GM23338 (cell line): ENCODE measurements at regions not wholly inside any gene's neighbourhood (a gene's known extent, or its start where the extent isn't known, plus 50 kb on each side); places are given as distances from the start of the nearest gene placed in this dataset.

Experiments
- ATAC-seq: fragments of 200-7000 bp; cut with Tn5 transposase; 3 replicates; pipeline ENCODE4 v1.9.1; 2020
- DNase-seq: peaks from one replicate; pipeline ENCODE4 v3.0.0-alpha.2; 2015; ENCODE audit warnings: low spot score
- H2AFZ ChIP-seq: fragments of 200-600 bp; sonication (generic); 2 replicates; pipeline ENCODE4 v1.8.0; 2016; ENCODE audit warnings: antibody characterized with exemption, mild to moderate bottlenecking, moderate library complexity
- H3F3A ChIP-seq: fragments of 200-600 bp; sonication (generic); replicated peaks from 2 replicates; pipeline ENCODE4 v1.8.0; 2017; ENCODE audit warnings: antibody characterized with exemption, mixed run types, low read depth
- H3K27ac ChIP-seq: fragments of 200-600 bp; sonication (generic); 2 replicates; pipeline ENCODE4 v1.6.1; 2016; ENCODE audit warnings: low read depth
- H3K27me3 ChIP-seq: fragments of 200-600 bp; sonication (generic); 2 replicates; pipeline ENCODE4 v1.8.0; 2016; ENCODE audit warnings: mild to moderate bottlenecking, mixed run types, moderate library complexity; ENCODE audit not compliant: insufficient read depth
- H3K36me3 ChIP-seq: fragments of 200-600 bp; sonication (generic); 2 replicates; pipeline ENCODE4 v1.8.0; 2016; ENCODE audit warnings: mild to moderate bottlenecking; ENCODE audit not compliant: insufficient read depth
- H3K4me1 ChIP-seq: fragments of 200-600 bp; sonication (generic); 2 replicates; pipeline ENCODE4 v1.8.0; 2016; ENCODE audit warnings: mild to moderate bottlenecking, moderate library complexity; ENCODE audit not compliant: insufficient read depth
- H3K4me2 ChIP-seq: fragments of 200-600 bp; sonication (generic); 2 replicates; pipeline ENCODE4 v1.7.1; 2017; ENCODE audit warnings: mixed run types
- H3K4me3 ChIP-seq: fragments of 200-600 bp; sonication (generic); 2 replicates; pipeline ENCODE4 v1.6.1; 2016; ENCODE audit warnings: mixed run types
- H3K79me2 ChIP-seq: fragments of 200-600 bp; sonication (generic); replicated peaks from 2 replicates; pipeline ENCODE4 v1.8.0; 2017; ENCODE audit warnings: mild to moderate bottlenecking; ENCODE audit not compliant: insufficient read depth
- H3K9me2 ChIP-seq: fragments of 200-600 bp; sonication (generic); 2 replicates; pipeline ENCODE4 v1.8.0; 2017; ENCODE audit not compliant: insufficient read depth
- H4K20me1 ChIP-seq: fragments of 200-600 bp; sonication (generic); replicated peaks from 2 replicates; pipeline ENCODE4 v1.8.0; 2017; ENCODE audit warnings: mild to moderate bottlenecking; ENCODE audit not compliant: insufficient read depth
- H3K27ac Mint-ChIP-seq: 2 replicates; pipeline ENCODE4 v1.8.0; 2020; ENCODE audit warnings: inconsistent platforms, mild to moderate bottlenecking, moderate library complexity, mixed read lengths
- H3K27me3 Mint-ChIP-seq: 3 replicates; pipeline ENCODE4 v1.8.0; 2022; ENCODE audit warnings: low read depth, mild to moderate bottlenecking, moderate library complexity, mixed read lengths, inconsistent platforms; ENCODE audit not compliant: insufficient read depth, poor library complexity
- H3K36me3 Mint-ChIP-seq: 3 replicates; pipeline ENCODE4 v1.8.0; 2021; ENCODE audit warnings: low read depth, mild to moderate bottlenecking, inconsistent platforms, moderate library complexity, mixed read lengths
- H3K4me1 Mint-ChIP-seq: 3 replicates; pipeline ENCODE4 v1.8.0; 2020; ENCODE audit warnings: mild to moderate bottlenecking, inconsistent platforms, mixed read lengths
- H3K4me3 Mint-ChIP-seq: 3 replicates; pipeline ENCODE4 v1.8.0; 2021; ENCODE audit warnings: moderate library complexity, mild to moderate bottlenecking, inconsistent platforms, mixed read lengths
- H3K9me3 Mint-ChIP-seq: 3 replicates; pipeline ENCODE4 v1.8.0; 2020; ENCODE audit warnings: moderate library complexity, mild to moderate bottlenecking, inconsistent platforms, mixed read lengths
- EZH2 ChIP-seq: fragments of 200-600 bp; sonication (generic); IDR thresholded peaks from one replicate; pipeline ENCODE4 v1.8.0; 2017; ENCODE audit warnings: antibody characterized with exemption, mild to moderate bottlenecking, low read depth; ENCODE audit not compliant: unreplicated experiment
- JUNB ChIP-seq: IDR thresholded peaks from one replicate; pipeline ENCODE4 v1.6.1; 2016; ENCODE audit warnings: antibody characterized with exemption; ENCODE audit not compliant: unreplicated experiment
- STAT1 ChIP-seq: IDR thresholded peaks from one replicate; pipeline ENCODE4 v1.6.1; 2016; ENCODE audit warnings: antibody characterized with exemption; ENCODE audit not compliant: unreplicated experiment
- ZNF462 ChIP-seq: fragments of 250-450 bp; sonication (Bioruptor Pico); IDR thresholded peaks from 2 replicates; pipeline ENCODE4 v1.5.0; 2020; ENCODE audit warnings: mild to moderate bottlenecking, moderate library complexity
- TF ChIP-seq, protein P1 (sequence below), 2 experiments: fragments of 200-600 bp in 1 of 2; sonication (generic) in 1 of 2; conservative IDR thresholded peaks; 2 replicates each; pipeline versions ENCODE4 v1.5.1 to v1.6.1; 2016 to 2017; ENCODE audit warnings: antibody characterized with exemption in 2 of 2, low read depth in 2 of 2, mild to moderate bottlenecking in 2 of 2, moderate library complexity in 1 of 2
- TF ChIP-seq, protein P2 (sequence below): IDR thresholded peaks from 2 replicates; pipeline ENCODE4 v1.6.1; 2016; ENCODE audit warnings: antibody characterized with exemption
- TF ChIP-seq, protein P3 (sequence below): IDR thresholded peaks from one replicate; pipeline ENCODE4 v1.6.1; 2018; ENCODE audit warnings: antibody characterized with exemption; ENCODE audit not compliant: unreplicated experiment

- Histone ChIP-seq H4K20me1 (no peaks in the 10 kb centered on the region), H3K4me2 (no peak overlapping the region), H3K27me3 (no peaks in the 10 kb centered on the region), H2AFZ (no peak overlapping the region; the same call in 1 of the 2 replicates), H3K9me2 (no peaks in the 10 kb centered on the region), H3K79me2 (no peaks in the 10 kb centered on the region), H3K4me1 (no peaks in the 10 kb centered on the region), H3K36me3 (0 out of 2 replicates have a peak, but pooled peaks cover 4% of the 10 kb centered on the region), H3K4me3 (no peak overlapping the region), H3F3A (no peaks in the 10 kb centered on the region), H3K27ac (no peak overlapping the region)
- Mint-ChIP-seq H3K36me3 (peaks cover 43% of the 10 kb centered on the region), H3K9me3 (peaks cover 31% of the 10 kb centered on the region), H3K27me3 (no peaks in the 10 kb centered on the region), H3K27ac (no peak overlapping the region), H3K4me3 (no peak overlapping the region), H3K4me1 (no peaks in the 10 kb centered on the region; the same call in 2 of the 3 replicates)
- ATAC-seq (no peak), DNase-seq (no peak)
- TF ChIP-seq STAT1 (no peak), ZNF462 (CRISPR knock-in tag) (no peak)
- TF ChIP-seq, protein P1, sequence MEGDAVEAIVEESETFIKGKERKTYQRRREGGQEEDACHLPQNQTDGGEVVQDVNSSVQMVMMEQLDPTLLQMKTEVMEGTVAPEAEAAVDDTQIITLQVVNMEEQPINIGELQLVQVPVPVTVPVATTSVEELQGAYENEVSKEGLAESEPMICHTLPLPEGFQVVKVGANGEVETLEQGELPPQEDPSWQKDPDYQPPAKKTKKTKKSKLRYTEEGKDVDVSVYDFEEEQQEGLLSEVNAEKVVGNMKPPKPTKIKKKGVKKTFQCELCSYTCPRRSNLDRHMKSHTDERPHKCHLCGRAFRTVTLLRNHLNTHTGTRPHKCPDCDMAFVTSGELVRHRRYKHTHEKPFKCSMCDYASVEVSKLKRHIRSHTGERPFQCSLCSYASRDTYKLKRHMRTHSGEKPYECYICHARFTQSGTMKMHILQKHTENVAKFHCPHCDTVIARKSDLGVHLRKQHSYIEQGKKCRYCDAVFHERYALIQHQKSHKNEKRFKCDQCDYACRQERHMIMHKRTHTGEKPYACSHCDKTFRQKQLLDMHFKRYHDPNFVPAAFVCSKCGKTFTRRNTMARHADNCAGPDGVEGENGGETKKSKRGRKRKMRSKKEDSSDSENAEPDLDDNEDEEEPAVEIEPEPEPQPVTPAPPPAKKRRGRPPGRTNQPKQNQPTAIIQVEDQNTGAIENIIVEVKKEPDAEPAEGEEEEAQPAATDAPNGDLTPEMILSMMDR (conservative IDR thresholded peaks at IDR 0.05; ENCODE audit: low read depth in 2 of 2): no peak; a peak in 1 of 4 replicates
Measured at GRCh38 chr6:141552031-141552430, 580.7 kb upstream of the GJE1 start.

- H3K27ac ChIP-seq: no peak overlapping the region
- Mint-ChIP-seq H3K27me3 (no peaks in the 10 kb centered on the region), H3K9me3 (peaks cover 36% of the 10 kb centered on the region), H3K27ac (no peak overlapping the region), H3K4me1 (no peaks in the 10 kb centered on the region; the same call in 2 of the 3 replicates), H3K36me3 (peaks cover 50% of the 10 kb centered on the region), H3K4me3 (no peak overlapping the region)
- no peak for DNase-seq
- no peaks in the 10 kb centered on the region for H4K20me1 ChIP-seq
- 0 out of 2 replicates have a peak, but pooled peaks cover 4% of the 10 kb centered on the region for H3K36me3 ChIP-seq
- H3K4me1 ChIP-seq: no peaks in the 10 kb centered on the region
- no peak overlapping the region for H3K4me2 ChIP-seq
- H3F3A ChIP-seq: no peaks in the 10 kb centered on the region
- H3K27me3 ChIP-seq: no peaks in the 10 kb centered on the region
- no peak overlapping the region for H2AFZ ChIP-seq
- no peak for ATAC-seq
- H3K79me2 ChIP-seq: no peaks in the 10 kb centered on the region
- no peak overlapping the region for H3K4me3 ChIP-seq
- no peaks in the 10 kb centered on the region for H3K9me2 ChIP-seq
- TF ChIP-seq, protein P2, sequence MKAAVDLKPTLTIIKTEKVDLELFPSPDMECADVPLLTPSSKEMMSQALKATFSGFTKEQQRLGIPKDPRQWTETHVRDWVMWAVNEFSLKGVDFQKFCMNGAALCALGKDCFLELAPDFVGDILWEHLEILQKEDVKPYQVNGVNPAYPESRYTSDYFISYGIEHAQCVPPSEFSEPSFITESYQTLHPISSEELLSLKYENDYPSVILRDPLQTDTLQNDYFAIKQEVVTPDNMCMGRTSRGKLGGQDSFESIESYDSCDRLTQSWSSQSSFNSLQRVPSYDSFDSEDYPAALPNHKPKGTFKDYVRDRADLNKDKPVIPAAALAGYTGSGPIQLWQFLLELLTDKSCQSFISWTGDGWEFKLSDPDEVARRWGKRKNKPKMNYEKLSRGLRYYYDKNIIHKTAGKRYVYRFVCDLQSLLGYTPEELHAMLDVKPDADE: no peak
- TF ChIP-seq EZH2 (no peak), JUNB (no peak)
- TF ChIP-seq, protein P3, sequence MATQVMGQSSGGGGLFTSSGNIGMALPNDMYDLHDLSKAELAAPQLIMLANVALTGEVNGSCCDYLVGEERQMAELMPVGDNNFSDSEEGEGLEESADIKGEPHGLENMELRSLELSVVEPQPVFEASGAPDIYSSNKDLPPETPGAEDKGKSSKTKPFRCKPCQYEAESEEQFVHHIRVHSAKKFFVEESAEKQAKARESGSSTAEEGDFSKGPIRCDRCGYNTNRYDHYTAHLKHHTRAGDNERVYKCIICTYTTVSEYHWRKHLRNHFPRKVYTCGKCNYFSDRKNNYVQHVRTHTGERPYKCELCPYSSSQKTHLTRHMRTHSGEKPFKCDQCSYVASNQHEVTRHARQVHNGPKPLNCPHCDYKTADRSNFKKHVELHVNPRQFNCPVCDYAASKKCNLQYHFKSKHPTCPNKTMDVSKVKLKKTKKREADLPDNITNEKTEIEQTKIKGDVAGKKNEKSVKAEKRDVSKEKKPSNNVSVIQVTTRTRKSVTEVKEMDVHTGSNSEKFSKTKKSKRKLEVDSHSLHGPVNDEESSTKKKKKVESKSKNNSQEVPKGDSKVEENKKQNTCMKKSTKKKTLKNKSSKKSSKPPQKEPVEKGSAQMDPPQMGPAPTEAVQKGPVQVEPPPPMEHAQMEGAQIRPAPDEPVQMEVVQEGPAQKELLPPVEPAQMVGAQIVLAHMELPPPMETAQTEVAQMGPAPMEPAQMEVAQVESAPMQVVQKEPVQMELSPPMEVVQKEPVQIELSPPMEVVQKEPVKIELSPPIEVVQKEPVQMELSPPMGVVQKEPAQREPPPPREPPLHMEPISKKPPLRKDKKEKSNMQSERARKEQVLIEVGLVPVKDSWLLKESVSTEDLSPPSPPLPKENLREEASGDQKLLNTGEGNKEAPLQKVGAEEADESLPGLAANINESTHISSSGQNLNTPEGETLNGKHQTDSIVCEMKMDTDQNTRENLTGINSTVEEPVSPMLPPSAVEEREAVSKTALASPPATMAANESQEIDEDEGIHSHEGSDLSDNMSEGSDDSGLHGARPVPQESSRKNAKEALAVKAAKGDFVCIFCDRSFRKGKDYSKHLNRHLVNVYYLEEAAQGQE: no peak
Measured at GRCh38 chr6:141551318-141551717, 581.4 kb upstream of the GJE1 start.
